Glutamatergic neuron (in vitro differentiated cells): ENCODE measurements at regions not wholly inside any gene's neighbourhood (a gene's known extent, or its start where the extent isn't known, plus 50 kb on each side); places are given as distances from the start of the nearest gene placed in this dataset.
"Not testable (repeated sequence)": the region's sequence is repeated elsewhere in the genome, so short reads cannot be mapped to it uniquely, and the experiment has no call there.

Source experiments
- DNase-seq: peaks from one replicate; pipeline ENCODE4 v3.0.0; 2022
- H3K27ac Mint-ChIP-seq: one replicate; pipeline ENCODE4 v1.8.0; 2020; ENCODE audit warnings: mild to moderate bottlenecking, mixed read lengths, inconsistent platforms; ENCODE audit not compliant: unreplicated experiment
- H3K27me3 Mint-ChIP-seq: one replicate; pipeline ENCODE4 v1.8.0; 2020; ENCODE audit warnings: mild to moderate bottlenecking, moderate library complexity, mixed read lengths, inconsistent platforms; ENCODE audit not compliant: unreplicated experiment
- H3K36me3 Mint-ChIP-seq: one replicate; pipeline ENCODE4 v1.8.0; 2020; ENCODE audit warnings: mild to moderate bottlenecking, mixed read lengths, inconsistent platforms; ENCODE audit not compliant: unreplicated experiment
- H3K4me1 Mint-ChIP-seq: one replicate; pipeline ENCODE4 v1.8.0; 2020; ENCODE audit warnings: mild to moderate bottlenecking, low read depth, mixed read lengths, inconsistent platforms; ENCODE audit not compliant: unreplicated experiment
- H3K4me3 Mint-ChIP-seq: one replicate; pipeline ENCODE4 v1.8.0; 2020; ENCODE audit warnings: mild to moderate bottlenecking, mixed read lengths, inconsistent platforms; ENCODE audit not compliant: unreplicated experiment
- H3K9me3 Mint-ChIP-seq: one replicate; pipeline ENCODE4 v1.8.0; 2020; ENCODE audit warnings: mild to moderate bottlenecking, moderate library complexity, mixed read lengths, inconsistent platforms; ENCODE audit not compliant: unreplicated experiment

DNA sequence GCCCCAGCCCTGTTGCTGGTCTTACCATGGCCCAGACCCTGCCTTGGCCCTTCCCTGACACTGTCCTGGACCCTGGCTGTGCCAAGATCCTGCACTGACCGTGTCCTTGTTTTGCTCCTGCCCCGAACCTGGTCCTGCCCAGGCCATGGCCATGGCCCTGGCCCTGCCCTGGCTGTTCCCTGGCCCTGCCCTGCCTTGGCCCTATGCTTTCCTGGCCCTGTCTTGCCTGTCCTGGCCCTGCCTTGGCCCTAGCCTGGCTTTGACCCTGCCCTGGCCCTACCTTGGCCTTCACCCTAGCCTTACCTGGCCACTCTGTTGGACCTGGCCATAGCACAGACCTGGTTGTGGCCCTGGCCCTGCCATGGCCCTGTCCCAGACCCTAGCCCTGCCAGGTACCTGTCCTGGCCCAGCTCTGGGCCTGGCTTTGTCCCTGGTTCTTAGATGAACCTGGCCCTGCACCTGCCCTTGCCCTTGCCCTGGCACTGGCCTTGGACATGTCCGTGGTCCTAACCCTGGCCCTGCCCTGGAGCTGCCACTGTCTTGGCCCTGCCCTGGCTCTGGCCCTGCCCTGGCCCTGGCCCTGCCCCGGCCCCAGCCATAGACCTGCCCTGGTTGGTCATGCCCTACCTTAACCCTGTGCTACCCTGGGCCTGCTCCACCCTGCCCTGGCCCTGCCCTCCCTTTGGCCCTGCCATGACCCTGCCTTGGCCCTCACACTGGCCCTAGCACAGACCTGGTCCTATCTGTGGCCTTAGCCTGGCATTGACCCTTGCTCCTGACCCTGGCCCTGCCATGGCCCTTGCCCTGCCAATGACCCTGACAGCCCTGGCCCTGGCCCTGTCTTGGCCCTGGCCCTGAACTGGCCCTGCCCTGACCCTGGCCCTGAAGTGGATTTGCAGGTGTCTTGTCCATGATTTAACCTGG lies 238.1 kb downstream of the GOLGA6L6 start:
- not testable (repeated sequence) for DNase-seq, H3K4me3 Mint-ChIP-seq, H3K27ac Mint-ChIP-seq, H3K36me3 Mint-ChIP-seq, H3K4me1 Mint-ChIP-seq
- Mint-ChIP-seq H3K27me3 (peaks cover 24% of the 10 kb centered on the region), H3K9me3 (peaks cover 35% of the 10 kb centered on the region)

DNA sequence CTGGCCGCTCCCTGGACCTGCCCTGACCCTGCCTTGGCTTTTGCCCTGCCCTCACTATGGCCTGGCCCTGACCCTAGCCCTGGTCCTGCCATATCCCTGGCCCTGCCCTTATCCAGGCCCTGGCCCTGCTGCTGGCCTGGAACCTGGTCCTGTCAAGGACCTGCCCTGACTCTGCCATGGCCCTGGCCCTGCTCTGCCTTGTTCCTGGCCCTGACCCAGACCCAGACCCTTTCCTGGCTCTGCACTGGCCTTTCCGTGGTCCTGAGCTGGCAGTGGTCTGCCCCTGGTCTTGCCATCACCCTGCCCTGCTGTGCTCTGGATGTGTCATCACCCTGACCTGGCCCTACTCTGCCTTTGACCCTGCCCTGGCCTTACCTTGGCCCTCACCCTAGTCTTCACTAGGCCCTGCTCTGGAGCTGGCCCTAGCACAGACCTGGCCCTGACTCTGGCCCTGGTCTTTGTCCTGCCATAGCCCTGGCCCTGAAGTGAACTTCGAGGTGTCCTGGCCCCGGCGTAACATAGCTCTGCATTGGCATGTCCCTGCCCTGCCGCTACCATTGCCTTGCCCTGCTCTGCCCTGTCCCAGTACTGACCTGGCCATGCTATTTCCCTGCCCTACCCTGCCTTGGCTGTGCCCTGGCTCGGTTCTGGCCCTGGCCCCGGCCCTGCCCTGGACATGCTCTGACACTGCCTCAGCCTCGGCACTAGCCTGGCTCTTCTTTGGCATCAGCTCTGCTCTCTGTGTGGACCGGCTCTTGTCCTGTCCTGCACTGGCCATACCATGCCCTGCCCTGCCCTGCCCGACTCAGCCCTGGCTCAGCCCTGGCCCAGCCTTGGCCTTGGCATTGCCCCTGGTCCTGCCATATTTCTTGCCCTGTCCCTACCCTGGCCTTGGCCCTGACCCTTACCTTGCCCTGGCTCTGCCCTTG lies 239.2 kb downstream of the GOLGA6L6 start:
- Mint-ChIP-seq H3K9me3 (peaks cover 35% of the 10 kb centered on the region), H3K27me3 (peaks cover 24% of the 10 kb centered on the region)
- H3K27ac Mint-ChIP-seq, H3K4me1 Mint-ChIP-seq, H3K4me3 Mint-ChIP-seq, H3K36me3 Mint-ChIP-seq, DNase-seq: not testable (repeated sequence)

DNA sequence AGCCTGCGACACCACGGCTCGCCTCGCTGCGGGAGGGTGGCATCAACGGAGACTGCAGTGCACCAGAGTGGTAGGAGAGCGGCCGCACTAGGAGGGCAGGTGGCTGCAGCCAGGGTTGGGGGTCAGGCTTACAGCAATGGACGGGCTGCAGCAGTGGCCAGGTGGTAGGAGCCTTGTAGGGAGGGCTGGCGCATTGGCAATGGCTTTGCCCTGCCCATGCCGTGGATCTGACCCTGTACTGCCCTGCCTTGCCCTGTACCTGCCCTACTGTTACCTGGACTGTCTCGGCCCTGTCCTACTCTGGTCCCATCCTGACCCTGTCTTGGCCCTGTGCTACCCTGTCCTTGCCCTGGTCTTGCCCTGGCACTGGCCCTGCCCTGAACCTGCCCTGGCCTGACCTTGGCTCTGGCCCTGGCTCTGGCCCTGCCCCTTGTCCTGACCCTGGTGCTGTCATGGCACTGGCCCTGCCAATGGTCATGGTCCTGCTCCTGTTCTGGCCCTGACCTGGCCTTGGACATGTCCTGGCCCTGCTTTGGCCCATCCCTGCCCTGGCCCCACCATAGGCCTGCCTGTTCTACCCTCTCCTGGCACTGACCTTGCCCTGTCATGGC lies 240.0 kb downstream of the GOLGA6L6 start:
- H3K36me3 Mint-ChIP-seq, H3K27ac Mint-ChIP-seq, H3K4me3 Mint-ChIP-seq, H3K4me1 Mint-ChIP-seq, DNase-seq: not testable (repeated sequence)
- H3K27me3 Mint-ChIP-seq = peaks cover 24% of the 10 kb centered on the region
- H3K9me3 Mint-ChIP-seq = peaks cover 37% of the 10 kb centered on the region

DNA sequence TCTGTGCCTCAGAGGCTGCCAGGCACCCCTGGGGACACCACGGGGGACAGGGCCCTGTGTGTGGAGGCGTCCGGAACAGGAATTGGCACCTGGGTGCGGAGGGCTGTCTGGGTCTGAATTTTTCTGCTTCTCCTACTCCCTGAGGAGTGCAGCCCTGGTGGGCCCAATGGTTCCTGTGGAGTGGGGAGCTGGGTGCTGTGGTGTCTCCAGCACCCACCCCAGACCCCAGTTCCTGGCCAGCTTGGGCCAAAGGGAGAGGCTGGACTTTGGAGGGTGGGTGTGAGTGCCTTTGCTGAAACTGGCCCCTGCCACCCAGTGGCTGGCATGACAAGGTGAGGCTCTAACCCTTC lies 240.6 kb downstream of the GOLGA6L6 start:
- H3K27ac Mint-ChIP-seq, H3K4me3 Mint-ChIP-seq, DNase-seq, H3K36me3 Mint-ChIP-seq, H3K4me1 Mint-ChIP-seq: not testable (repeated sequence)
- peaks cover 40% of the 10 kb centered on the region for H3K9me3 Mint-ChIP-seq
- peaks cover 24% of the 10 kb centered on the region for H3K27me3 Mint-ChIP-seq

DNA sequence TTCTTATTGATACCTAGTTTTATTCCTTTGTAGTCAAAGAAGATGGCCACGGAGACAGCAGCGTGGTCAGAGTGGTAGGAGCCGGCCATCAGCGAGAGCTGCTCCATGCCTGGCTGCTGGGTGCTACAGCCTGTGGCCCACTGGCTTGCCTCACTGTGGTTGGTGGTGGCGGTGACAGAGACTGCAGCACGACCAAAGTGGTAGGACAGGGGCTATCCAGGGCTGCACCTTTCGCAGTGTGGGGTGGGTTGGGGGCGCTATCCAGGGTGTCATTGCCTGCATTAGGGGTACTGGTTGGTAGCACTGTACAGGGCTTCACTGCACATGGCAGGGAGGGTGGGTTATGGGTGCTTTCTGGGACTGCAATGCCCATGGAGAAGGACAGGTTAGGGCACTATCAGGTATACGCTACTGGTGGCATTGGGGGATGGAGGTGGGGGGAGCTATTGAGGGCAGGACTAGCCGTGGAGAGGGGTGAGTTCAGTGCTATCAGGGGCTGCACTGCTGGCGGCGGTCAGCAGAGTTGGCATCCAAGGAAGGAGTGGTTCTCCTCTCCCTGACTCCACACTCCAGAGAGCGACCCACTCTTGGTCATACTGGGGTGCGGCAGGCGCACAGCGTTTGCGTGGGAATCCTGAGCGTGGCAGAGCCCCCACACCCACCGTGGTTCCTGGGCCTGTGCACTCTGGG lies 241.1 kb downstream of the GOLGA6L6 start:
- H3K4me3 Mint-ChIP-seq, H3K36me3 Mint-ChIP-seq, H3K27ac Mint-ChIP-seq, DNase-seq, H3K4me1 Mint-ChIP-seq: not testable (repeated sequence)
- Mint-ChIP-seq H3K27me3 (peaks cover 24% of the 10 kb centered on the region), H3K9me3 (peaks cover 44% of the 10 kb centered on the region)

DNA sequence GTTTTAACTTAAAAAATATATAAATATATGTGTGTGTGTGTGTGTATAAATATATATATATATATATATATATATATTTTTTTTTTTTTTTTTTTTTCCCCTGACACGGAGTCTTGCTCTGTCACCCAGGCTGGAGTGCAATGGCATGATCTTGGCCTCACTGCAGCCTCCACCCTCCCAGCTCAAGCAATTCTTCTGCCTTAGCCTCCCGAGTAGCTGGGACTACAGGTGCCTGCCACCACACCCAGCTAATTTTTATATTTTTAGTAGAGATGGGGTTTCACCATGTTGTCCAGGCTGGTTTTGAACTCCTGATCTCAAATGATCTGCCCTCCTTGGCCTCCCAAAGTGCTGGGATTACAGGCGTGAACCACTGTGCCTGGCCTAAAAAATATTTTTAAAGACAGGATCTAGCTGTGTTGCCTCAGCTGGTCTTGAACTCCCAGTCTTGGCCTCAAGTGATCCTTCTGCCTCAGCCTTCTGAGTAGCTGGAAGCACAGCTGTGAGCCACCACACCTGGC lies 243.9 kb downstream of the GOLGA6L6 start:
- not testable (repeated sequence) for H3K36me3 Mint-ChIP-seq, H3K4me3 Mint-ChIP-seq, DNase-seq, H3K4me1 Mint-ChIP-seq, H3K27ac Mint-ChIP-seq
- Mint-ChIP-seq H3K9me3 (peaks cover 27% of the 10 kb centered on the region), H3K27me3 (peaks cover 14% of the 10 kb centered on the region)

DNA sequence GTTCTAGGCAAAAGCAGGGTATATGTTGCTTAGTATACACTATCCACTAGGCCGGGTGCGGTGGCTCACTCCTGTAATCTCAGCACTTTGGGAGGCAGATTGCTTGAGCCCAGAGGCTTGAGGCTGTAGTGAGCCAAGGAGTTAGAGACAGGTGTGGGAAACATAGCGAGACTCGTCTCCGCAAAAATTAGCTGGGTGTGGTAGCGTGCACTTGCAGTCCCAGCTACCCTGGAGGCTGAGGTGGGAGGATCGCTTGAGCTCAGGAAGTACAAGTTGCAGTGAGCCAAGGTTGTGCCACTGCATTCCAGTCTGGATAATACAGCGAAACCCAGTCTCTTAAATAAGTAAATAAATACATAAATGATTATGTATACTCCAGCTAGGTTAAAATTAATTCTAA lies 245.3 kb downstream of the GOLGA6L6 start:
- not testable (repeated sequence) for H3K4me1 Mint-ChIP-seq, H3K27ac Mint-ChIP-seq, H3K27me3 Mint-ChIP-seq, H3K36me3 Mint-ChIP-seq, DNase-seq, H3K4me3 Mint-ChIP-seq
- peaks cover 18% of the 10 kb centered on the region for H3K9me3 Mint-ChIP-seq
